ENCODE measurements at regions not wholly inside any gene's neighbourhood (a gene's known extent, or its start where the extent isn't known, plus 50 kb on each side); places are given as distances from the start of the nearest gene placed in this dataset.

DNA sequence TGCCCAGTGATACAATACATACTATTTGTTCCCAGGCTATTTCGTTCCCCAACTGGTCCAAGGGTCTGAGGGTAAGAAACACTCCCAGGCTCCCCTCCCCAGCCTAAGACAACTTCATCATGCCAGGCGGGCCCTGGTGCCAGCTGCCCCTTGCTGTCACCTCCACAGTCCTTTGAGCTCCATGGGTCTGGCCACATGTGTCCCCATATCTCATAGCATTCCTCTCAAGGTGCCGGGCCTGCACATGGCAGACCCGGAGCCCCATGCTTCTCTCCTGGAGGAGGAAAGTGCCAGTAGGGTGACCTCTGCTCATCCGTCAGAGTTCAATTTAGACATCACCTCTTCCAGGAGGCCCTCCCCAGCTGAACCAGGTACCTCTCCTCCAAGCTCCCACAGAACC, 120.5 kb downstream of the C5orf15 start:
- H3K27ac ChIP-seq: no peak overlapping the region

DNA sequence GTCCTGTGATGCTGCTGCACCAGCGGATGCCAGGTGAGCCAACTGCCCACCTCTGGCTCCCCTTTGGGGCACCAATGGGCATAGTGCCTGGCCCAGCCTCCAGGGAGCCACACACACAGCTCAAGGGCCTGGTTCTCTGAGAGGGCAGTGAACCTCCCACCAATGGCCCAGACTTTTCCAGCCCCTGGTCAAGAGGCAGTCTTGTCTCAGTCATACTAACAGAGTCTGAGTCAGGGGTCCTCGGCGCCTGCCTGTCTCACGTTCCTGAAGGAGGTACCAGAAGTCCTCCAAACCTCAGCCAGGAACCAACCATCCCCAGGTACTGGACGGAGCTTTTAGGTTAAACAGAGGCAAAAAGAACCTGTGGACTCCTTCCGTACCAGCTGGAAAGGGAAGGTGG, 121.1 kb downstream of the C5orf15 start:
- no peak for TF ChIP-seq ZFX (IDR thresholded peaks at IDR 0.05)
- TF ChIP-seq, protein P1, sequence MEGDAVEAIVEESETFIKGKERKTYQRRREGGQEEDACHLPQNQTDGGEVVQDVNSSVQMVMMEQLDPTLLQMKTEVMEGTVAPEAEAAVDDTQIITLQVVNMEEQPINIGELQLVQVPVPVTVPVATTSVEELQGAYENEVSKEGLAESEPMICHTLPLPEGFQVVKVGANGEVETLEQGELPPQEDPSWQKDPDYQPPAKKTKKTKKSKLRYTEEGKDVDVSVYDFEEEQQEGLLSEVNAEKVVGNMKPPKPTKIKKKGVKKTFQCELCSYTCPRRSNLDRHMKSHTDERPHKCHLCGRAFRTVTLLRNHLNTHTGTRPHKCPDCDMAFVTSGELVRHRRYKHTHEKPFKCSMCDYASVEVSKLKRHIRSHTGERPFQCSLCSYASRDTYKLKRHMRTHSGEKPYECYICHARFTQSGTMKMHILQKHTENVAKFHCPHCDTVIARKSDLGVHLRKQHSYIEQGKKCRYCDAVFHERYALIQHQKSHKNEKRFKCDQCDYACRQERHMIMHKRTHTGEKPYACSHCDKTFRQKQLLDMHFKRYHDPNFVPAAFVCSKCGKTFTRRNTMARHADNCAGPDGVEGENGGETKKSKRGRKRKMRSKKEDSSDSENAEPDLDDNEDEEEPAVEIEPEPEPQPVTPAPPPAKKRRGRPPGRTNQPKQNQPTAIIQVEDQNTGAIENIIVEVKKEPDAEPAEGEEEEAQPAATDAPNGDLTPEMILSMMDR (conservative IDR thresholded peaks at IDR 0.05): no peak
- H3K27ac ChIP-seq: no peak overlapping the region

More for the DNA sequence above, 120.5 kb downstream of the C5orf15 start:
- TF ChIP-seq, protein P1 (conservative IDR thresholded peaks at IDR 0.05): no peak
- no peak for TF ChIP-seq ZFX (IDR thresholded peaks at IDR 0.05)

DNA sequence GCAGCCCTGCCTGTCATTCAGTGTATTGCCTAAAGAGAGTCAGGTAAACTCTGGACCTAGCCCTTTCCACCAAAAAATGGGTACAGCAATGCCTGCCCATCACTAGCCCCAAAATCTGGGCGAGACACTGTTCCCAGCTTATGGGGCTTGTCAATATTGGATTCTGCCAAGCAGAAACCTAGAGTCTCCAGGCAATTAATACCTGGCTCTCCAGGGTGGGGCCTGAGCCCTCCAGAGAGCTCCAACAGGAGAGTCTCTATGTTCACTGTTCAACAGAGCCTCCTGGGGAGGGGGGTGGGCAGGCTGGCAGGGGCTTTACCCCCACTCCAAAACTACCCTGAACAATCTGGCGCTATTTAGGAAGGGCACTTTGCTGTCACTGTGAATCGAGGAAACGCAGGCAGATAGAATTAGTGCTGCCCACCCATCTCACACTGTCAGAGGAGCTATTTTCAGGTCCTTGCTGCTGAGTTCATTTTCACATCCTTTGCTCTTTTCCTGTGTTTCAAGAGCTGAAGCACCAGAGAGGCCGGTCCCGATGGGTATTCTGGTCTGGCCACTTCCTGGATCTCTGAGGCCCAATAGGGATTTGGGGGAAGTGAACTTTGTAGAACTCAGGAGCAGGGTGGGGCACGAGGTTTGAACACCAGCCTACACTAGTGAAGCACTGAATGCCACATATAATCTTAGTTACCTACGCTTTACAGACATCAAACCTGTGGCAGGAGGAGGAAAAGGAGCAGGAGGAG, 121.8 kb downstream of the C5orf15 start:
- H3K27ac ChIP-seq: no peak overlapping the region
- TF ChIP-seq, protein P1 (conservative IDR thresholded peaks at IDR 0.05): no peak
- no peak for TF ChIP-seq ZFX (IDR thresholded peaks at IDR 0.05)

DNA sequence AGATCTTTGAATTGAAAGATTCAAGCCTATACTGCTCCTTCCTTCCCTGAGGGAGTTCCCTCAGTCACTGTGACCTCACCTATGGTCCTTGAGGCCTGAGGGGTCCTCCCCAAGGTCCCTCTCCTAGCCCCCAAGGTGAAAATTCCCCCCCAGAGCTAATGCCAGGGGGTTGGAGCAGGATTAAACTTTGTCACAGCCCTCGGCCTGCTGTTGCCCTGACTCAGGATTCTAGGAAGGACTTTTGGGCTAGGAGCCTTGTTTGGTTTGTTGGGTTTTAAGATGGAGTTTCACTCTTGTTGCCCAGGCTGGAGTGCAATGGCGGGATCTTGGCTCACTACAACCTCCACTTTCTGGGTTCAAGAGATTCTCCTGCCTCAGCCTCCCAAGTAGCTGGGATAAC, 123.2 kb downstream of the C5orf15 start:
- TF ChIP-seq, protein P1 (conservative IDR thresholded peaks at IDR 0.05): no peak
- no peak for TF ChIP-seq ZFX (IDR thresholded peaks at IDR 0.05)
- H3K27ac ChIP-seq: no peak overlapping the region

DNA sequence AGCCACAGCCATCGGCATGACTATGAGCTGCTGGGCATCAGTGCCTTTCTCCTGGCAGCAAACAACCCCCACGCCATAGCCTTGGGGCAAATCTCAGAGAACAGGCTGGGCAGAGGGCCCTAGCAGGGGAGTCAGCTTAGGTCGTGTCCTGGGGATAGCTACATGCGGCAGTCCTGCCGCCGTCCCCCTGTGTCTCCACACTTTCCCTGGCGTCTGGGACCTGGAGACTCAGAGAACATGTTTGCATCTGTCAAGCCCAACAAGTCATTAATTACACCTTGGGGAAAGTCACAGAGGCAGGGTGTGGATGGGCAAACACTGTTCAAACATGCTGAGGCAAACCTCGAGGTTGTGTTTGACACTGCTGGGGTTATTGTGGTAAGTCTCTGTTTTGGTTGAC, 123.6 kb downstream of the C5orf15 start:
- TF ChIP-seq ZFX (IDR thresholded peaks at IDR 0.05): no peak
- TF ChIP-seq, protein P1 (conservative IDR thresholded peaks at IDR 0.05): no peak
- no peak overlapping the region for H3K27ac ChIP-seq

DNA sequence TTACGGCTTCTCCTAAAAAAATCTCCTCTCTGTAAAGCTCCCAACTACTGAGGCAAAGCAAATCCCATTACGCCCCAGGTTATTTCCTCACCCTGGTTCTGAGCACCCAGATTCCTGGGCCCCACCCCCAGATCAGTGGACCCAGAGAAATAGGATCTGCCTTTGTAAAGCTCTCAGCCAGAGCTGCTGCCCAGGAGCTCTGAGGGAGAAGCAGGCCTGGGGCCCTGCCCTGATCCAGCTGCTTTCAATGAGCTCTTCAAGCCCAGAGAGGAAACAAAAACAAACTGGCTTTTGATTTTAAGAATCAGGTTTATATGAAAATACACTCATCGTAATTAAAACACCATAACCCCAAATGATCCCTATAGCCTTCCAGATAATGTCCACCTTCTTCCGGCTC, 124.5 kb downstream of the C5orf15 start:
- TF ChIP-seq ZFX (IDR thresholded peaks at IDR 0.05): no peak
- TF ChIP-seq, protein P1 (conservative IDR thresholded peaks at IDR 0.05): no peak
- no peak overlapping the region for H3K27ac ChIP-seq

DNA sequence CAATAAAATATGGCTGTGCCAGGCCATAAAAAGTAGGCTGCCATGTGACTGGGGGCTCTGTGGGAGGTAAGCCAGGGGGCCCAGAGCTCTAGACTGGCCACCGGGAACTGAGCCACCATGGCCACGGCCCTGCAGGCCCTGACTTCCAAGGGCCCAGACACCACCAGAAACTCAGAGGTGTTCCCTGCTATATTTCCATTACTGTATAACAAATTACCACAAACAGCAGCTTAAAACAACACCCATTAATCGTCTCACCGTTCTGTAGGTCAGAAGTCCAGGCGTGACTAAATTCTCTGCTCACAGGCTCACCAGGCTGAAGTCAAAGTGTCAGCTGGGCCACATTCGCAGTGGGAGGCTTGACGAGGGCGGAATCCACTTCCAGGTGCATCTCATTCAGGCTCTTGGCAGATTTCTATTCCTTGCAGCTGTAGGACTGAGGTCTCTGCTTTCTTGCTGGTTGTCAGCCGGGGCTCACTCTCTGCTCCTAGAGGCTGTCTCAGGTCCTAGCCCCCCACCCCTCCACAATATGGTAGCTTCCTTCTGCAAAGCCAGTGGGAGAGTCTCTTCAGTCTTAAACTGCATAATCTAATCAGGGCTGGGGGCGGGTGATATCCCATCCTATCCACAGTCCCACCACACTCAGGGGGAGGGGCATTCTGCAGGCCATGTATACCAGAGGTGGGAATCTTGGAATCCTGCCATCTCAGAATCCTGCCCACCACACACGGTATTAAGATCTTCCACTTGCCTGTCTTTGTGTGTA, 125.4 kb downstream of the C5orf15 start:
- H3K27ac ChIP-seq: no peak overlapping the region

More for the DNA sequence above, 125.4 kb downstream of the C5orf15 start:
- no peak for TF ChIP-seq ZFX (IDR thresholded peaks at IDR 0.05)
- TF ChIP-seq, protein P1 (conservative IDR thresholded peaks at IDR 0.05): no peak
